OCI-LY1 (cell line): ENCODE measurements at regions not wholly inside any gene's neighbourhood (a gene's known extent, or its start where the extent isn't known, plus 50 kb on each side); places are given as distances from the start of the nearest gene placed in this dataset.

Experiments
- CTCF ChIP-seq: fragments of 200-600 bp; sonication (generic), shearing (Covaris generic); IDR thresholded peaks from 2 replicates; pipeline ENCODE4 v1.5.1; 2017; ENCODE audit warnings: mild to moderate bottlenecking, antibody characterized with exemption, low read length, moderate library complexity, mixed read lengths
- EZH2 ChIP-seq: fragments of 200-600 bp; sonication (generic), shearing (Covaris generic); IDR thresholded peaks from 2 replicates; pipeline ENCODE4 v1.8.0; 2017; ENCODE audit warnings: borderline replicate concordance, mixed run types, mild to moderate bottlenecking, antibody characterized with exemption, low read length, moderate library complexity, mixed read lengths

- TF ChIP-seq EZH2: no peak
- no peak for TF ChIP-seq CTCF
Measured at GRCh38 chr20:37610203-37610798, 82.6 kb upstream of the BLCAP start.
